ENCODE measurements at regions not wholly inside any gene's neighbourhood (a gene's known extent, or its start where the extent isn't known, plus 50 kb on each side); places are given as distances from the start of the nearest gene placed in this dataset.

DNA sequence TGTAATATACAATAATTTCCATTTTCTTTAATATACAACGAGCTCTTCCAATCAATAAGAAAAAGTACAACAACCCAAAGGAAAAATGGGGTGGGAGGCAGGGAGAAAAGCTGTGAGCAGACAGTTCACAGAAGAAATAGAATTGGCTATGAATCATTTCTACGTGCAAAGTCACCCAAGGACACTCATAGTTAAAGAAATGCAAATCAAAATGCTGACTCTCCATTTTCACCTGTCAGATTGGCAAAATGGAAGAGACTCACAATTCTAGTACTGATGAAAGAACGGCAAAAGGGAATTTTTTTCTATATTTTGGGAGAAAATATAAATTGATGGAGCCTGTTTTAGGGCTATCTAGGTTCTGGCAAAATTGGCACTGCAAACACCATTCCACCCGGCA, 116.3 kb upstream of the MEF2A start:
- H3K27ac ChIP-seq (ENCODE audit: insufficient read depth, low read length) = no peak overlapping the region
- no peaks in the 10 kb centered on the region for H4K20me1 ChIP-seq (ENCODE audit: control insufficient read depth, extremely low read depth, insufficient read depth, low read length)
- no peaks in the 10 kb centered on the region for H3K79me2 ChIP-seq (ENCODE audit: control insufficient read depth, insufficient read depth, low read length)
- DNase-seq (ENCODE audit: low read depth in 2 of 2) = peak in 1 of 2 donors; percentile 58
- H3K9ac ChIP-seq (ENCODE audit: insufficient read depth, low read length) = no peak overlapping the region
- H3K9me3 ChIP-seq (ENCODE audit: control insufficient read depth, insufficient read depth, low read depth, low read length) = no peaks in the 10 kb centered on the region
- no peak overlapping the region for H3K4me2 ChIP-seq (ENCODE audit: extremely low read depth, insufficient read depth, low read length)
- TF ChIP-seq, protein P1, sequence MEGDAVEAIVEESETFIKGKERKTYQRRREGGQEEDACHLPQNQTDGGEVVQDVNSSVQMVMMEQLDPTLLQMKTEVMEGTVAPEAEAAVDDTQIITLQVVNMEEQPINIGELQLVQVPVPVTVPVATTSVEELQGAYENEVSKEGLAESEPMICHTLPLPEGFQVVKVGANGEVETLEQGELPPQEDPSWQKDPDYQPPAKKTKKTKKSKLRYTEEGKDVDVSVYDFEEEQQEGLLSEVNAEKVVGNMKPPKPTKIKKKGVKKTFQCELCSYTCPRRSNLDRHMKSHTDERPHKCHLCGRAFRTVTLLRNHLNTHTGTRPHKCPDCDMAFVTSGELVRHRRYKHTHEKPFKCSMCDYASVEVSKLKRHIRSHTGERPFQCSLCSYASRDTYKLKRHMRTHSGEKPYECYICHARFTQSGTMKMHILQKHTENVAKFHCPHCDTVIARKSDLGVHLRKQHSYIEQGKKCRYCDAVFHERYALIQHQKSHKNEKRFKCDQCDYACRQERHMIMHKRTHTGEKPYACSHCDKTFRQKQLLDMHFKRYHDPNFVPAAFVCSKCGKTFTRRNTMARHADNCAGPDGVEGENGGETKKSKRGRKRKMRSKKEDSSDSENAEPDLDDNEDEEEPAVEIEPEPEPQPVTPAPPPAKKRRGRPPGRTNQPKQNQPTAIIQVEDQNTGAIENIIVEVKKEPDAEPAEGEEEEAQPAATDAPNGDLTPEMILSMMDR (conservative IDR thresholded peaks at IDR 0.05 in 1 of 2, IDR thresholded peaks at IDR 0.05 in 1 of 2; ENCODE audit: low read depth in 1 of 2, low read length in 2 of 2) = no peak
- no peak for TF ChIP-seq EZH2 (IDR thresholded peaks at IDR 0.05; ENCODE audit: low read length, missing control alignments)
- H3K4me3 ChIP-seq (replicated peaks in 1 of 4; ENCODE audit: control extremely low read depth in 1 of 4, insufficient read depth in 1 of 4, low read depth in 3 of 4, low read length in 4 of 4) = no peak overlapping the region
- no peaks in the 10 kb centered on the region for H3K27me3 ChIP-seq (ENCODE audit: control insufficient read depth, insufficient read depth, low read length)
- peaks cover 17% of the 10 kb centered on the region for H3K4me1 ChIP-seq (ENCODE audit: control insufficient read depth, extremely low read depth, insufficient read depth, low read length)
- no peaks in the 10 kb centered on the region for H3K36me3 ChIP-seq (ENCODE audit: control insufficient read depth, insufficient read depth, low read length)
- no peak overlapping the region for H2AFZ ChIP-seq (ENCODE audit: low read length)

DNA sequence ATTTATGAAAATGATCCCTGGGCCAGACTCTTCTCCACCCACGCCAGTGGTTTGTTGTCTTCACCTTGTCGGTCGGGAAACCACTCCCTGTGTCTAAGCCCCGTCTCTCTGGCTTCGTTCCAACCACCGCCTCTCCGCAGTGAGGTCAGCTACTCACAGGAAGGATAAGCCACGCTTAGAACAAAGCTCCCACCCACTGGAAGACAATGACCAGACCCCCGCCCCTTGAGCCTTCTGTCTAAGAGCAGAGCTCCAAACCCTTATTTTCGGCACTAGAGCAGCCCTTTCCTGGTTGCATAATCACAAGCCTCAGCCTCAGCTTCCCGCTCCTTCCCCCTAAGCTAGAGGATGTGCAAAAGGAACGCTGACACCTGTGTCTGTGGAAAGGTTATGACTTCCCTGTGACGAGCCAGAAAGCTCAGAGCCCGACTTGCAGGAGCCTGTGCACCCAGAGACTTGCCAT, 114.9 kb upstream of the MEF2A start:
- no peaks in the 10 kb centered on the region for H3K36me3 ChIP-seq (ENCODE audit: control insufficient read depth, insufficient read depth, low read length)
- H3K4me2 ChIP-seq (ENCODE audit: extremely low read depth, insufficient read depth, low read length) = no peak overlapping the region
- no peak overlapping the region for H3K4me3 ChIP-seq (replicated peaks in 1 of 4; ENCODE audit: control extremely low read depth in 1 of 4, insufficient read depth in 1 of 4, low read depth in 3 of 4, low read length in 4 of 4)
- H4K20me1 ChIP-seq (ENCODE audit: control insufficient read depth, extremely low read depth, insufficient read depth, low read length) = no peaks in the 10 kb centered on the region
- no peaks in the 10 kb centered on the region for H3K9me3 ChIP-seq (ENCODE audit: control insufficient read depth, insufficient read depth, low read depth, low read length)
- peak in 1 of 2 donors; percentile 86 for DNase-seq (ENCODE audit: low read depth in 2 of 2)
- no peaks in the 10 kb centered on the region for H3K27me3 ChIP-seq (ENCODE audit: control insufficient read depth, insufficient read depth, low read length)
- no peak overlapping the region for H3K9ac ChIP-seq (ENCODE audit: insufficient read depth, low read length)
- no peak overlapping the region for H3K27ac ChIP-seq (ENCODE audit: insufficient read depth, low read length)
- TF ChIP-seq EZH2 (IDR thresholded peaks at IDR 0.05; ENCODE audit: low read length, missing control alignments) = no peak
- TF ChIP-seq, protein P1 (conservative IDR thresholded peaks at IDR 0.05 in 1 of 2, IDR thresholded peaks at IDR 0.05 in 1 of 2; ENCODE audit: low read depth in 1 of 2, low read length in 2 of 2) = no peak
- H2AFZ ChIP-seq (ENCODE audit: low read length) = no peak overlapping the region
- no peaks in the 10 kb centered on the region for H3K79me2 ChIP-seq (ENCODE audit: control insufficient read depth, insufficient read depth, low read length)
- H3K4me1 ChIP-seq (ENCODE audit: control insufficient read depth, extremely low read depth, insufficient read depth, low read length) = peaks cover 28% of the 10 kb centered on the region

DNA sequence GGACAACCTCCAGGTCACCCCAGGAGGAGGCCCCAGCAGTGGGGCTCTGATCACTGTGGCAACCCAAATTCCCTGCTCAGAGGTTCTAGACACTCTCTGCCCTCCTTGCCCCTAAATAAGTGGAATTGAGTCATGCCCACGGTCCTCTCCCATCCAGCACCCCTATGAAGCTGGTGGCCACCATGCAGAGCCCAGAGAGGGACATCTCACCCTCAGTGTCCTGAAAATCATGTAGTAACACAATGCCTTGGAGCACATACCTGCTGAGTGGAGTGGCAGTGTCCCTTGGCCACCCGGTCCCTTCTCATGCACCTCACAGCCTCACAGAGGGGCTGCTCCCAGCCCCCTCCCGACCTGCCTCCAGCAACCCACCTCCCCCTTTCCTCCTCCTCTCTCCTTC, 114.3 kb upstream of the MEF2A start:
- H3K4me2 ChIP-seq (ENCODE audit: extremely low read depth, insufficient read depth, low read length) = no peak overlapping the region
- H3K79me2 ChIP-seq (ENCODE audit: control insufficient read depth, insufficient read depth, low read length) = no peaks in the 10 kb centered on the region
- no peaks in the 10 kb centered on the region for H3K9me3 ChIP-seq (ENCODE audit: control insufficient read depth, insufficient read depth, low read depth, low read length)
- peaks cover 30% of the 10 kb centered on the region for H3K4me1 ChIP-seq (ENCODE audit: control insufficient read depth, extremely low read depth, insufficient read depth, low read length)
- DNase-seq (ENCODE audit: low read depth in 2 of 2) = no peak
- no peaks in the 10 kb centered on the region for H4K20me1 ChIP-seq (ENCODE audit: control insufficient read depth, extremely low read depth, insufficient read depth, low read length)
- no peaks in the 10 kb centered on the region for H3K36me3 ChIP-seq (ENCODE audit: control insufficient read depth, insufficient read depth, low read length)
- no peaks in the 10 kb centered on the region for H3K27me3 ChIP-seq (ENCODE audit: control insufficient read depth, insufficient read depth, low read length)
- no peak overlapping the region for H2AFZ ChIP-seq (ENCODE audit: low read length)
- H3K9ac ChIP-seq (ENCODE audit: insufficient read depth, low read length) = no peak overlapping the region
- TF ChIP-seq, protein P1 (conservative IDR thresholded peaks at IDR 0.05 in 1 of 2, IDR thresholded peaks at IDR 0.05 in 1 of 2; ENCODE audit: low read depth in 1 of 2, low read length in 2 of 2) = no peak
- TF ChIP-seq EZH2 (IDR thresholded peaks at IDR 0.05; ENCODE audit: low read length, missing control alignments) = no peak
- no peak overlapping the region for H3K4me3 ChIP-seq (replicated peaks in 1 of 4; ENCODE audit: control extremely low read depth in 1 of 4, insufficient read depth in 1 of 4, low read depth in 3 of 4, low read length in 4 of 4)
- H3K27ac ChIP-seq (ENCODE audit: insufficient read depth, low read length) = no peak overlapping the region

All from fibroblast of lung (primary cell).